Keratinocyte (primary cell): ENCODE measurements at regions not wholly inside any gene's neighbourhood (a gene's known extent, or its start where the extent isn't known, plus 50 kb on each side); places are given as distances from the start of the nearest gene placed in this dataset.

Source experiments
- DNase-seq: peaks from one replicate; pipeline ENCODE4 v3.0.0-alpha.2; 2011; ENCODE audit warnings: low read depth, missing footprints, low spot score
- FAIRE-seq: peaks from 2 replicates; lab custom pipeline; 2011; peaks lifted over from hg19 to GRCh38; lab: Jason Lieb, UNC
- H2AFZ ChIP-seq: 2 replicates; pipeline ENCODE4 v1.6.0; 2012; ENCODE audit warnings: low read length, control low read depth, inconsistent platforms; ENCODE audit not compliant: control insufficient read depth
- H3K27ac ChIP-seq: 2 replicates; pipeline ENCODE4 v1.5.1; 2011; ENCODE audit warnings: low read length; ENCODE audit not compliant: control insufficient read depth, insufficient read depth
- H3K27me3 ChIP-seq: 3 replicates; pipeline ENCODE4 v1.6.0; 2011; ENCODE audit warnings: low read length; ENCODE audit not compliant: control insufficient read depth, insufficient read depth; ENCODE audit errors: extremely low read depth
- H3K36me3 ChIP-seq, 2 experiments: 2 replicates in 1 of 2; 3 replicates in 1 of 2; pipeline ENCODE4 v1.5.1; 2011; ENCODE audit warnings: low read length in 2 of 2, mild to moderate bottlenecking in 1 of 2; ENCODE audit not compliant: control insufficient read depth in 2 of 2, insufficient read depth in 2 of 2; ENCODE audit errors: extremely low read depth in 1 of 2
- H3K4me1 ChIP-seq: 3 replicates; pipeline ENCODE4 v1.5.1; 2011; ENCODE audit warnings: low read length; ENCODE audit not compliant: control insufficient read depth, insufficient read depth; ENCODE audit errors: extremely low read depth
- H3K4me2 ChIP-seq: 3 replicates; pipeline ENCODE4 v1.6.0; 2011; ENCODE audit warnings: low read depth, low read length; ENCODE audit not compliant: control insufficient read depth, insufficient read depth; ENCODE audit errors: extremely low read depth
- H3K4me3 ChIP-seq, 3 experiments: fragments of 200-600 bp in 1 of 3; sonication (generic) in 1 of 3; 2 replicates in 2 of 3; 3 replicates in 1 of 3; pipeline ENCODE4 v1.5.1; 2011 to 2016; ENCODE audit warnings: low read length in 3 of 3, mild to moderate bottlenecking in 3 of 3, control low read depth in 2 of 3, inconsistent platforms in 1 of 3, low read depth in 1 of 3, mixed read lengths in 1 of 3, mixed run types in 1 of 3, moderate library complexity in 1 of 3; ENCODE audit not compliant: control insufficient read depth in 2 of 3, insufficient read depth in 2 of 3; ENCODE audit errors: extremely low read depth in 1 of 3
- H3K79me2 ChIP-seq: 2 replicates; pipeline ENCODE4 v1.6.0; 2012; ENCODE audit warnings: low read length; ENCODE audit not compliant: control insufficient read depth, insufficient read depth
- H3K9ac ChIP-seq: 3 replicates; pipeline ENCODE4 v1.6.0; 2011; ENCODE audit warnings: low read length; ENCODE audit not compliant: control insufficient read depth, insufficient read depth; ENCODE audit errors: extremely low read depth
- H3K9me1 ChIP-seq: 3 replicates; pipeline ENCODE4 v1.6.0; 2011; ENCODE audit warnings: low read length; ENCODE audit not compliant: control insufficient read depth, insufficient read depth; ENCODE audit errors: extremely low read depth
- H3K9me3 ChIP-seq: 2 replicates; pipeline ENCODE4 v1.5.1; 2012; ENCODE audit warnings: low read depth, low read length; ENCODE audit not compliant: control insufficient read depth
- H4K20me1 ChIP-seq: 3 replicates; pipeline ENCODE4 v1.6.0; 2011; ENCODE audit warnings: low read length; ENCODE audit not compliant: control insufficient read depth, insufficient read depth; ENCODE audit errors: extremely low read depth
- EZH2 ChIP-seq: IDR thresholded peaks from one replicate; pipeline ENCODE4 v1.6.1; 2012; ENCODE audit warnings: inconsistent platforms, mild to moderate bottlenecking, low read length, moderate library complexity
- dilution Hi-C: fragments of 300-500 bp; cut with MboI; formaldehyde crosslinking; loops from one replicate; pipeline ENCODE4 v1.7.0; 2020; ENCODE audit warnings: low sequenced_read_pairs; ENCODE audit not compliant: extremely low pct_ligation_motif_present
- TF ChIP-seq, protein P1 (sequence below), 3 experiments: IDR thresholded peaks in 1 of 3; conservative IDR thresholded peaks in 1 of 3; optimal IDR thresholded peaks in 1 of 3; 2 replicates in 2 of 3; 3 replicates in 1 of 3; pipeline versions ENCODE3 to v1.5.1; 2011; ENCODE audit warnings: low read length in 3 of 3, mild to moderate bottlenecking in 3 of 3, moderate library complexity in 2 of 3, control low read depth in 1 of 3, inconsistent platforms in 1 of 3; ENCODE audit not compliant: insufficient read depth in 2 of 3; ENCODE audit errors: extremely low read depth in 1 of 3

- no peak for FAIRE-seq
- no peaks in the 10 kb centered on the region for H3K27me3 ChIP-seq
- H3K9me3 ChIP-seq: no peaks in the 10 kb centered on the region
- no peaks in the 10 kb centered on the region for H3K36me3 ChIP-seq
- H3K4me2 ChIP-seq: no peak overlapping the region
- H3K9me1 ChIP-seq: no peaks in the 10 kb centered on the region
- no peak overlapping the region for H3K27ac ChIP-seq
- TF ChIP-seq EZH2: no peak
- TF ChIP-seq, protein P1, sequence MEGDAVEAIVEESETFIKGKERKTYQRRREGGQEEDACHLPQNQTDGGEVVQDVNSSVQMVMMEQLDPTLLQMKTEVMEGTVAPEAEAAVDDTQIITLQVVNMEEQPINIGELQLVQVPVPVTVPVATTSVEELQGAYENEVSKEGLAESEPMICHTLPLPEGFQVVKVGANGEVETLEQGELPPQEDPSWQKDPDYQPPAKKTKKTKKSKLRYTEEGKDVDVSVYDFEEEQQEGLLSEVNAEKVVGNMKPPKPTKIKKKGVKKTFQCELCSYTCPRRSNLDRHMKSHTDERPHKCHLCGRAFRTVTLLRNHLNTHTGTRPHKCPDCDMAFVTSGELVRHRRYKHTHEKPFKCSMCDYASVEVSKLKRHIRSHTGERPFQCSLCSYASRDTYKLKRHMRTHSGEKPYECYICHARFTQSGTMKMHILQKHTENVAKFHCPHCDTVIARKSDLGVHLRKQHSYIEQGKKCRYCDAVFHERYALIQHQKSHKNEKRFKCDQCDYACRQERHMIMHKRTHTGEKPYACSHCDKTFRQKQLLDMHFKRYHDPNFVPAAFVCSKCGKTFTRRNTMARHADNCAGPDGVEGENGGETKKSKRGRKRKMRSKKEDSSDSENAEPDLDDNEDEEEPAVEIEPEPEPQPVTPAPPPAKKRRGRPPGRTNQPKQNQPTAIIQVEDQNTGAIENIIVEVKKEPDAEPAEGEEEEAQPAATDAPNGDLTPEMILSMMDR (optimal IDR thresholded peaks at IDR 0.05 in 1 of 3, IDR thresholded peaks at IDR 0.05 in 1 of 3, conservative IDR thresholded peaks at IDR 0.05 in 1 of 3; ENCODE audit: extremely low read depth in 1 of 3, insufficient read depth in 2 of 3, low read length in 3 of 3): no peak
- no peaks in the 10 kb centered on the region for H4K20me1 ChIP-seq
- H3K4me3 ChIP-seq: no peak overlapping the region
- no peaks in the 10 kb centered on the region for H3K4me1 ChIP-seq
- dilution Hi-C loops: no loop called here
- H3K79me2 ChIP-seq: no peaks in the 10 kb centered on the region
- H3K9ac ChIP-seq: no peak overlapping the region
- no peak for DNase-seq
- no peak overlapping the region for H2AFZ ChIP-seq
Observed at GRCh38 chrX:69415698-69416097, 88.4 kb upstream of the NALF2 start.

DNA sequence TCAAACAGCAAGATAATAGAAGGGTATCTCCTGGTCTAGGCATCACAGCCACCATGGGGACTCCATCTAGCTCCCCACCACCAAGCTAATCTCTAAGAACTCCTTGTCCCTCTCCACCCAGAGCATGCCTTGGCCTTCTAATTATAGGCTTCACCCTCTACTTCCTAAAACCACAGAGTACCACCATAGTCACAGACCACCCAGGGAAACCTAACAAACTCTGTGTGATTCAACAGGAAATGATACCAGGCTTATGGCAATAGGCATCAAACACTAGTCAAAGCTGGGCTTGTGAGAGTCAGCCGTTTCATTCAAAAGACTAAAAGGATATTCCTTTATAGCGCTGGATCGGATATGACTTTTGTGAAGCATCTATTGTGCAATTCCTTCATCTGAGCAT is 91.5 kb upstream of the NALF2 start:
- no peak overlapping the region for H2AFZ ChIP-seq
- no peaks in the 10 kb centered on the region for H3K27me3 ChIP-seq
- H3K4me1 ChIP-seq: no peaks in the 10 kb centered on the region
- no peak overlapping the region for H3K27ac ChIP-seq
- H3K4me3 ChIP-seq: no peak overlapping the region
- DNase-seq: no peak
- H4K20me1 ChIP-seq: no peaks in the 10 kb centered on the region
- dilution Hi-C loops: no loop called here
- H3K9ac ChIP-seq: no peak overlapping the region
- no peak for FAIRE-seq
- H3K79me2 ChIP-seq: no peaks in the 10 kb centered on the region
- H3K9me1 ChIP-seq: no peaks in the 10 kb centered on the region
- no peaks in the 10 kb centered on the region for H3K36me3 ChIP-seq
- no peak for TF ChIP-seq EZH2
- TF ChIP-seq, protein P1 (optimal IDR thresholded peaks at IDR 0.05 in 1 of 3, IDR thresholded peaks at IDR 0.05 in 1 of 3, conservative IDR thresholded peaks at IDR 0.05 in 1 of 3; ENCODE audit: extremely low read depth in 1 of 3, insufficient read depth in 2 of 3, low read length in 3 of 3): no peak
- H3K4me2 ChIP-seq: no peak overlapping the region
- H3K9me3 ChIP-seq: no peaks in the 10 kb centered on the region
